GM12864 (cell line): ENCODE measurements at regions not wholly inside any gene's neighbourhood (a gene's known extent, or its start where the extent isn't known, plus 50 kb on each side); places are given as distances from the start of the nearest gene placed in this dataset.

ENCODE experiments used
- DNase-seq: peaks from one replicate; pipeline ENCODE4 v3.0.0-alpha.2; 2011; ENCODE audit warnings: low read depth
- H3K4me3 ChIP-seq: 2 replicates; pipeline ENCODE4 v1.5.1; 2011; ENCODE audit warnings: mild to moderate bottlenecking, low read depth, low read length, control low read depth
- TF ChIP-seq, protein P1 (sequence below): IDR thresholded peaks from 2 replicates; pipeline ENCODE4 v1.5.1; 2011; ENCODE audit warnings: low read depth, mild to moderate bottlenecking, moderate library complexity, low read length, control low read depth, inconsistent platforms; ENCODE audit errors: missing control alignments

DNA sequence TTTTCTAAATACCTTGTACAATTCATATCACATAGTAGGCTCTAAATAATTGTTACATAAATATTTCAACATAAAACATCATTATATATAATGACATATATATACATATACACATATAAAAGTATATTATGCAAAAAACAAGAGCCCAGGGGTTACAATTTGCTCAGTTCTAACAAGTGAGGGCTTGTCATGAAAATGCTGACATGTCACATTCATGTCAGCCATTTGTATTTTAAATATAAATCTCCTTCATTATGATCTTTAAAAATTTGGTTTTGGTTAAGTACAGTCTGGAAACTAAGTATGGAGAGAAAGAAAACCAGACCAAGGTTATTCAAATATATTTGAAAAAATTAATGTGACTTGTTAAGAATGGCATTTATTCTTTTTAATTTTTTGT is 2745.4 kb downstream of the PCDH7 start:
- no peak overlapping the region for H3K4me3 ChIP-seq
- TF ChIP-seq, protein P1, sequence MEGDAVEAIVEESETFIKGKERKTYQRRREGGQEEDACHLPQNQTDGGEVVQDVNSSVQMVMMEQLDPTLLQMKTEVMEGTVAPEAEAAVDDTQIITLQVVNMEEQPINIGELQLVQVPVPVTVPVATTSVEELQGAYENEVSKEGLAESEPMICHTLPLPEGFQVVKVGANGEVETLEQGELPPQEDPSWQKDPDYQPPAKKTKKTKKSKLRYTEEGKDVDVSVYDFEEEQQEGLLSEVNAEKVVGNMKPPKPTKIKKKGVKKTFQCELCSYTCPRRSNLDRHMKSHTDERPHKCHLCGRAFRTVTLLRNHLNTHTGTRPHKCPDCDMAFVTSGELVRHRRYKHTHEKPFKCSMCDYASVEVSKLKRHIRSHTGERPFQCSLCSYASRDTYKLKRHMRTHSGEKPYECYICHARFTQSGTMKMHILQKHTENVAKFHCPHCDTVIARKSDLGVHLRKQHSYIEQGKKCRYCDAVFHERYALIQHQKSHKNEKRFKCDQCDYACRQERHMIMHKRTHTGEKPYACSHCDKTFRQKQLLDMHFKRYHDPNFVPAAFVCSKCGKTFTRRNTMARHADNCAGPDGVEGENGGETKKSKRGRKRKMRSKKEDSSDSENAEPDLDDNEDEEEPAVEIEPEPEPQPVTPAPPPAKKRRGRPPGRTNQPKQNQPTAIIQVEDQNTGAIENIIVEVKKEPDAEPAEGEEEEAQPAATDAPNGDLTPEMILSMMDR = no peak

DNA sequence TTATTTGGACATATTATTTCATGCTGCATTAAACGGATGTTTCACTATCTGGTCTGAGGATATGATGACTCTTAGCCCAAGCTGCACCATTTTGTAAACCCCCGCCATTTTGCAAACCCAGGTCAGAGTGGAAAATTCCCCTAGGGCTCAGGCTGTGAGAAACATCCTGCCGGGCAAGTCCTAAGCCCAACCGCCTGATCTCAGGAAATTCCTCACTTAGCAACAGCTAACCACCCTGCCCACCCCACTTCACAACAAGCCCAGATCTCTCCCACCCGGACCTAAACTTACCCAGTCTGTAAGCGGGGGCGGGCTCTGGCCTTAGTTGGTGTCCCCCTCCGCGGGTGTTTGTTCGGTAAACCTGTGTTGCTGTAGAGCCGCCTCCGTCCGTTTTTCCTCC is 2747.1 kb downstream of the PCDH7 start:
- no peak overlapping the region for H3K4me3 ChIP-seq
- TF ChIP-seq, protein P1 = no peak
- no peak for DNase-seq

More for the DNA sequence above, 2745.4 kb downstream of the PCDH7 start:
- DNase-seq = no peak

DNA sequence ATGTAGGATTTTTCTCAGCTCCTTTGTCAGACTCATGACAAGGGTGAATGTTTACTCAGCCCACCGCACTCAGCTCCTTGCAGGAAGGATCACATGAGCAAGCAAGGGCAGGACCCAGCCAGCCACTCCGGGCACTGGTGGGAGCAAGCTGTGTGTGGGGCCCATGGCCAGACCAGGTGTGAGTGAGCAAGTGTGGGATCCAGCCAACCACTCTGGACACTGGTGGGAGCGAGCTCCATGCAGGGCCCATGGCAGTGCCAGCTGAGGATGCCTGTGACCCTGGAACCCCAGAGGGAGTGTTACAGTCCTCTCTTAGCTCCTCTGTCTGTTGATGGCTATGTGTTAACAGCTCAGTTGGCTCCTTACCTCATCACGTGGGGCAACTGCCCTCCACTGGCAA is 2750.6 kb downstream of the PCDH7 start:
- H3K4me3 ChIP-seq = no peak overlapping the region
- no peak for DNase-seq
- TF ChIP-seq, protein P1 = no peak

DNA sequence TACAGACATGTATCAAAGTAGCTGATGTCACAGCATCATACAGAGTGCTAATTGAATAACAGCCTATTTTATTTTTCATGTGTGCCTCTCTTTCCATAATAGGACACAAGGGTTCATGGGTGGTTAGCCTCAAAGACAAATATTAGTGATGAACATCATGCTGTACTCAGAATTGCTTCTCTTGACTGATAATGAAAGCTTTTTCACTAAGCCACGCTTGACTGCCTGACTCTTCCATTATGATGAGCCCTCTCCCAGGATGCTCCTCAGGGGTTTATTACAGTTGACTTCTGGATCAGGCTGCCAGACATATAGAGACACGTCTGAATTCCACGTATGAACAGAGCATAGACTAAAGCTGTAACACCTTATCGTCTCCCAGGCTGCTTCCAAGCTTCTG is 2757.5 kb downstream of the PCDH7 start:
- TF ChIP-seq, protein P1 = no peak
- no peak overlapping the region for H3K4me3 ChIP-seq
- no peak for DNase-seq

DNA sequence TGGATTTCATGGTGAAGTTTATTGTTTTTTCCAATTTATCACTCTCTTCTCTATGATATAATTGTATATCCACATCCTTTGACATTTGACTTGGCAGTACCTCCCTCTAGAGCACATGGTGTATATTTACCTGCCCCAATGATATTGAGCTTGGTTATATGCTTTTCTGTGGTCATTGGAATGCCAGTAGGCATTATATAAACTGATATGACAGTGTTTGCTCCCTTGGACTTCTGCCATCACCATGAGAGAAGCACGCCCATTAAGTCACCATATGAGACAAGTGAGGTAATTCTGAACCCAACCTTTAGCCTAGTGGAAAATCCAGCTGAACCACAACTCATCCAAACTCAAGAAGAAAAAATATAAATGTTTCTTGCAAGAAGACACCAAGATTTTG is 2761.5 kb downstream of the ARAP2 start:
- no peak for DNase-seq
- TF ChIP-seq, protein P1 = no peak
- H3K4me3 ChIP-seq = no peak overlapping the region

DNA sequence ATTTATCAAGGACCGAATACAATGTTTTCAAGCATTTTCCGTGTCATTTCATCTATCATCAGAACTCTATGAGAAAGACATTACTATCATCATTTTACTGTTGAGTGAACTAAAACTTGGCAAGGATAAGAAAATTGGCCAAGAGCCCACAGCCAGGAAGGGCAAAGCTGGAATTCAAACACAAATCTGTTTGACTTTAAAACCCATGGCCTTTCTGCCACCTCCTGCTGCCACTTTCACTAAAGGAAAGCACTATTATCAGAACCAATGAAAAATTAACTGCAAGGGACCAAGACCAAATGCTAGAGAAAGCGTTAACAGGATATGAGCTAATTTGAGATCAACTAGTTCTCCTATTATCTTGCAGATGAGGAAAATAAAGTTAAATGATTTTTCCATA is 2759.2 kb downstream of the ARAP2 start:
- no peak overlapping the region for H3K4me3 ChIP-seq
- TF ChIP-seq, protein P1 = no peak
- DNase-seq = no peak

DNA sequence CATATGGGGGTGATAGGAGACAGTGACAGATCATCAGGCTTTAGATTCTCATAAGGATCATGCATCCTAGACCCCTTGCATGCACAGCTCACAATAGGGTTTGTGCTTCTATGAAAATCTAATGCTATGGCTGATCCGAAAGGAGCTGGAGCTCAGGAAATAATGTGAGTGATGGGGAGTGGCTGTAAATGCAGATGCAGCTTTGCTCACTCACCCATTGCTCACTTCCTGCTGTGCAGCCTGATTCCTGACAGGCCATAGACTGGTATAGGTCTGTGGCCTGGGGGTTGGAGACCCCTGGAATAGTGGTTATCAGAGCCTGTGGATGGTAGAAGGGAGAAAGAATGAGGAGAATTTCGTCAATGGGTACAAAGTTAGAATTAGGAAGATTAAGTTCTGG is 2751.1 kb downstream of the ARAP2 start:
- TF ChIP-seq, protein P1 = no peak
- H3K4me3 ChIP-seq = no peak overlapping the region
- no peak for DNase-seq
